SK-N-SH treated with all-trans-retinoic acid at 6 μM for 48 hours (cell line): ENCODE measurements at regions not wholly inside any gene's neighbourhood (a gene's known extent, or its start where the extent isn't known, plus 50 kb on each side); places are given as distances from the start of the nearest gene placed in this dataset.

Experiments
- ATAC-seq: fragments of 200-7000 bp; cut with Tn5 transposase; 3 replicates; pipeline ENCODE4 v1.9.1; 2020; ENCODE audit warnings: mild to moderate bottlenecking, moderate library complexity
- ARNTL ChIP-seq: fragments of 450-650 bp; formaldehyde crosslinking; IDR thresholded peaks from 2 replicates; pipeline ENCODE4 v1.5.0; 2020; ENCODE audit warnings: low read depth, mild to moderate bottlenecking, moderate library complexity, borderline replicate concordance
- BACH2 ChIP-seq: fragments of 250-450 bp; sonication (Bioruptor Pico); IDR thresholded peaks from 2 replicates; pipeline ENCODE4 v1.9.0; 2021; ENCODE audit warnings: mild to moderate bottlenecking, borderline replicate concordance
- CSDC2 ChIP-seq: fragments of 250-450 bp; sonication (Bioruptor Pico); IDR thresholded peaks from 2 replicates; pipeline ENCODE4 v1.5.0; 2020; ENCODE audit warnings: mild to moderate bottlenecking, moderate library complexity
- CSRNP3 ChIP-seq: fragments of 250-450 bp; sonication (Bioruptor Pico); IDR thresholded peaks from 2 replicates; pipeline ENCODE4 v1.5.1; 2021; ENCODE audit warnings: mild to moderate bottlenecking, moderate library complexity
- ESRRG ChIP-seq: fragments of 250-450 bp; sonication (Bioruptor Pico); IDR thresholded peaks from 2 replicates; pipeline ENCODE4 v1.6.1; 2021; ENCODE audit warnings: mild to moderate bottlenecking
- GLIS3 ChIP-seq: fragments of 250-450 bp; sonication (Bioruptor Pico); IDR thresholded peaks from 2 replicates; pipeline ENCODE4 v1.5.0; 2020; ENCODE audit warnings: mild to moderate bottlenecking, moderate library complexity
- ISL1 ChIP-seq: fragments of 250-450 bp; sonication (Bioruptor Pico); IDR thresholded peaks from 2 replicates; pipeline ENCODE4 v2.1.2; 2022; ENCODE audit warnings: mild to moderate bottlenecking, moderate library complexity
- OSR1 ChIP-seq: fragments of 250-450 bp; sonication (Bioruptor Pico); IDR thresholded peaks from 2 replicates; pipeline ENCODE4 v1.8.0; 2022; ENCODE audit warnings: moderate library complexity, mild to moderate bottlenecking, inconsistent platforms
- PATZ1 ChIP-seq: fragments of 250-450 bp; sonication (Bioruptor Pico); IDR thresholded peaks from 2 replicates; pipeline ENCODE4 v1.8.0; 2020; ENCODE audit warnings: mild to moderate bottlenecking, moderate library complexity, borderline replicate concordance
- POU6F1 ChIP-seq: fragments of 250-450 bp; sonication (Bioruptor Pico); IDR thresholded peaks from 2 replicates; pipeline ENCODE4 v1.8.0; 2021; ENCODE audit warnings: low read depth, mild to moderate bottlenecking, moderate library complexity, borderline replicate concordance
- PPARA ChIP-seq: fragments of 250-450 bp; sonication (Bioruptor Pico); IDR thresholded peaks from 2 replicates; pipeline ENCODE4 v1.5.0; 2020; ENCODE audit warnings: mild to moderate bottlenecking, borderline replicate concordance
- RARB ChIP-seq: fragments of 250-450 bp; sonication (Bioruptor Pico); IDR thresholded peaks from 2 replicates; pipeline ENCODE4 v1.8.0; 2021; ENCODE audit warnings: mild to moderate bottlenecking, moderate library complexity
- SNAI2 ChIP-seq: fragments of 250-450 bp; sonication (Bioruptor Pico); IDR thresholded peaks from 2 replicates; pipeline ENCODE4 v1.5.0; 2020; ENCODE audit warnings: mild to moderate bottlenecking, moderate library complexity
- TCF4 ChIP-seq: fragments of 250-450 bp; sonication (Bioruptor Pico); IDR thresholded peaks from 2 replicates; pipeline ENCODE4 v1.8.0; 2021; ENCODE audit warnings: mild to moderate bottlenecking, moderate library complexity, borderline replicate concordance
- TOX ChIP-seq: fragments of 250-450 bp; sonication (Bioruptor Pico); IDR thresholded peaks from 2 replicates; pipeline ENCODE4 v1.8.0; 2021; ENCODE audit warnings: mild to moderate bottlenecking, moderate library complexity, borderline replicate concordance
- TSHZ2 ChIP-seq: fragments of 250-450 bp; sonication (Bioruptor Pico); IDR thresholded peaks from 2 replicates; pipeline ENCODE4 v1.5.0; 2020; ENCODE audit warnings: mild to moderate bottlenecking, moderate library complexity
- ZC3H10 ChIP-seq: fragments of 250-450 bp; sonication (Bioruptor Pico); IDR thresholded peaks from 2 replicates; pipeline ENCODE4 v1.5.1; 2021; ENCODE audit warnings: mild to moderate bottlenecking, moderate library complexity
- ZFP3 ChIP-seq: fragments of 250-450 bp; sonication (Bioruptor Pico); IDR thresholded peaks from 2 replicates; pipeline ENCODE4 v1.5.0; 2020; ENCODE audit warnings: mild to moderate bottlenecking, moderate library complexity
- ZFP30 ChIP-seq: fragments of 450-650 bp; formaldehyde crosslinking; IDR thresholded peaks from 2 replicates; pipeline ENCODE4 v1.5.0; 2022; ENCODE audit warnings: mild to moderate bottlenecking, moderate library complexity
- ZNF565 ChIP-seq: fragments of 450-650 bp; formaldehyde crosslinking; conservative IDR thresholded peaks from 2 replicates; pipeline ENCODE4 v1.5.0; 2020; ENCODE audit warnings: low read depth, mild to moderate bottlenecking, moderate library complexity
- ZNF70 ChIP-seq: fragments of 450-650 bp; formaldehyde crosslinking; IDR thresholded peaks from 2 replicates; pipeline ENCODE4 v1.5.0; 2020; ENCODE audit warnings: mild to moderate bottlenecking, moderate library complexity
- ZNF8 ChIP-seq: fragments of 450-650 bp; formaldehyde crosslinking; IDR thresholded peaks from 2 replicates; pipeline ENCODE4 v1.5.0; 2020; ENCODE audit warnings: mild to moderate bottlenecking, moderate library complexity

- TF ChIP-seq ISL1 (CRISPR knock-in tag) (no peak), TOX (CRISPR knock-in tag) (no peak), ZNF8 (CRISPR knock-in tag) (no peak), SNAI2 (no peak), PPARA (no peak), OSR1 (CRISPR knock-in tag) (no peak), RARB (no peak), GLIS3 (CRISPR knock-in tag) (no peak), TSHZ2 (no peak), TCF4 (CRISPR knock-in tag) (no peak), CSRNP3 (no peak), POU6F1 (CRISPR knock-in tag) (no peak), ZNF565 (CRISPR knock-in tag) (no peak), ZFP30 (CRISPR knock-in tag) (no peak), PATZ1 (CRISPR knock-in tag) (no peak), CSDC2 (CRISPR knock-in tag) (no peak), ARNTL (CRISPR knock-in tag) (no peak), ZFP3 (CRISPR knock-in tag) (no peak), ZNF70 (CRISPR knock-in tag) (no peak)
- no peak for ATAC-seq
Observed at GRCh38 chr19:30305346-30306060, 66.7 kb upstream of the ZNF536 start.

- no peak for ATAC-seq
Observed at GRCh38 chr19:30307191-30307974, 64.8 kb upstream of the ZNF536 start.

GRCh38 chr19:30309176-30309575 is 63.0 kb upstream of the ZNF536 start:
- no peak for ATAC-seq
- TF ChIP-seq CSDC2 (CRISPR knock-in tag) (no peak), ZC3H10 (CRISPR knock-in tag) (no peak), OSR1 (CRISPR knock-in tag) (no peak), PPARA (no peak), ISL1 (CRISPR knock-in tag) (no peak), TSHZ2 (no peak), RARB (no peak), ZNF8 (CRISPR knock-in tag) (no peak), GLIS3 (CRISPR knock-in tag) (no peak), BACH2 (CRISPR knock-in tag) (no peak), CSRNP3 (no peak), PATZ1 (CRISPR knock-in tag) (no peak), TCF4 (CRISPR knock-in tag) (no peak), ZNF70 (CRISPR knock-in tag) (no peak)

More at GRCh38 chr19:30307191-30307974, 64.8 kb upstream of the ZNF536 start:
- TF ChIP-seq TCF4 (CRISPR knock-in tag), result no peak
- no peak for TF ChIP-seq ISL1 (CRISPR knock-in tag)
- no peak for TF ChIP-seq ESRRG (CRISPR knock-in tag)
